GM12891 (cell line): ENCODE measurements at regions not wholly inside any gene's neighbourhood (a gene's known extent, or its start where the extent isn't known, plus 50 kb on each side); places are given as distances from the start of the nearest gene placed in this dataset.
A peak's percentile ranks its signal among the peaks of the same experiment; 100 is the strongest.

Experiments
- POLR2A ChIP-seq: IDR thresholded peaks from 2 replicates; pipeline ENCODE4 v1.6.1; 2011; ENCODE audit warnings: low read depth, low read length, control low read depth
- POLR2AphosphoS5 ChIP-seq: IDR thresholded peaks from 2 replicates; pipeline ENCODE4 v1.6.1; 2011; ENCODE audit warnings: low read depth, low read length, control low read depth
- SPI1 ChIP-seq: IDR thresholded peaks from 2 replicates; pipeline ENCODE4 v1.6.1; 2011; ENCODE audit warnings: low read depth, low read length, control low read depth
- TAF1 ChIP-seq: IDR thresholded peaks from 2 replicates; pipeline ENCODE4 v1.6.1; 2011; ENCODE audit warnings: low read depth, low read length, control low read depth

DNA sequence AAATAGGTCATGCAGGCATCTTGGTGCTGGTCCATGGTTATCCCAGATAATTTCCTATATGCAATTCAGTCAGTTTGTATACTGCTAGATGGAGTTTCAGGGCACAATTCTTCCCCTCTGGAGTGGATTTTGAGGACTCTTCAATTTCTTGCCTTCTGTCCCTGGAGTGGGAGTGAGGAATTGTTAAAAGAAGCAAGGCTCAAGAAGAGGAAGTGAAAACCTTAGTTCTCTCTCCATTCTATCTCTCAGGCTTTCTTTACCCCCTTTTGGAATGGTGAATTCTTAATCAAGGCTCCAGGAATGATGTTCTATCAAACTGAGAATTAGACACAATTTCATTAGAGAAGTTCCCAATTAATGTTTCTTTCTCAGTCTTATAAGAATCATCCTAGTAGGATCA, 67.1 kb downstream of the RWDD3 start:
- TF ChIP-seq POLR2AphosphoS5: no peak
- no peak for TF ChIP-seq POLR2A
- TF ChIP-seq TAF1: no peak
- peak; percentile 56 for TF ChIP-seq SPI1
